NCI-H2227 (cell line): ENCODE measurements at regions not wholly inside any gene's neighbourhood (a gene's known extent, or its start where the extent isn't known, plus 50 kb on each side); places are given as distances from the start of the nearest gene placed in this dataset.

Source experiments
- DNase-seq: peaks from one replicate; lab custom pipeline; 2025; ENCODE audit not compliant: unreplicated experiment; lab: John Stamatoyannopoulos, UW

- no peak for DNase-seq
These were observed 230.4 kb upstream of the DCBLD2 start for GRCh38 chr3:99131876-99132275.

- no peak for DNase-seq
These were observed 227.4 kb upstream of the DCBLD2 start for GRCh38 chr3:99128725-99129505.

GRCh38 chr3:99128235-99128634 lies 226.7 kb upstream of the DCBLD2 start:
- DNase-seq = no peak

- DNase-seq = no peak
These were observed 224.8 kb upstream of the DCBLD2 start for GRCh38 chr3:99126316-99126715.

GRCh38 chr3:99119385-99119784 lies 217.9 kb upstream of the DCBLD2 start:
- DNase-seq = no peak

GRCh38 chr3:99118381-99118780 lies 216.9 kb upstream of the DCBLD2 start:
- no peak for DNase-seq

GRCh38 chr3:99114565-99115291 lies 213.2 kb upstream of the DCBLD2 start:
- no peak for DNase-seq

- no peak for DNase-seq
These were observed 209.7 kb upstream of the DCBLD2 start for GRCh38 chr3:99111235-99111634.

GRCh38 chr3:99110401-99110800 lies 208.9 kb upstream of the DCBLD2 start:
- DNase-seq = no peak

GRCh38 chr3:99108508-99108907 lies 207.0 kb upstream of the DCBLD2 start:
- DNase-seq = no peak

- no peak for DNase-seq
These were observed 193.1 kb upstream of the DCBLD2 start for GRCh38 chr3:99094606-99095005.

- DNase-seq = no peak
These were observed 185.8 kb upstream of the DCBLD2 start for GRCh38 chr3:99087277-99087676.

GRCh38 chr3:99084826-99085225 lies 183.3 kb upstream of the DCBLD2 start:
- no peak for DNase-seq

GRCh38 chr3:99084156-99084555 lies 182.7 kb upstream of the DCBLD2 start:
- no peak for DNase-seq

GRCh38 chr3:99071096-99071495 lies 169.6 kb upstream of the DCBLD2 start:
- DNase-seq = no peak

GRCh38 chr3:99069973-99070372 lies 168.5 kb upstream of the DCBLD2 start:
- DNase-seq = no peak

GRCh38 chr3:99066863-99067262 lies 165.4 kb upstream of the DCBLD2 start:
- DNase-seq = no peak

GRCh38 chr3:99049164-99049563 lies 147.7 kb upstream of the DCBLD2 start:
- no peak for DNase-seq

GRCh38 chr3:99041747-99042146 lies 140.3 kb upstream of the DCBLD2 start:
- DNase-seq = no peak

GRCh38 chr3:99031778-99032177 lies 130.3 kb upstream of the DCBLD2 start:
- no peak for DNase-seq

- DNase-seq = no peak
These were observed 122.2 kb upstream of the DCBLD2 start for GRCh38 chr3:99023590-99024192.

- DNase-seq = no peak
These were observed 120.0 kb upstream of the DCBLD2 start for GRCh38 chr3:99021466-99021865.
